ENCODE measurements at regions not wholly inside any gene's neighbourhood (a gene's known extent, or its start where the extent isn't known, plus 50 kb on each side); places are given as distances from the start of the nearest gene placed in this dataset.

DNA sequence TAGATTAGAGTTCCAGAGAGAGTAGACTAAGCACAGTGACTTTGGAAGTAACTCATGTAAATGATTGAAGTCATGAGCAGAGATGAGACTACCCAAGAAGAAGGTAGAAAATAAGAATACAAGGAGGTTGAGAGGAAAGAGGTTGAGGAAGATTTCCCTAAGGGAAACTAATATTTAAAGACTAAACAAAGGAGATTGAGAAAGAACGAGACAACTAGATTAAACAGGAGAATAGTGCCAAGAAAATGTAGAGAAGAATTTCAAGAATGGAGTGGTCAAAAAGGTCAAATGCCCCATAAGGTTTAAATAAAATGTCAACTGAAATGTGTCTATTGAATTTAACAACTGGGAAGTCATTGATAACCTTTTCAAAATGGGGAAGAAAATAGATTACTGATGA is 59.0 kb downstream of the RPS29 start:
- DNase-seq, result no peak

DNA sequence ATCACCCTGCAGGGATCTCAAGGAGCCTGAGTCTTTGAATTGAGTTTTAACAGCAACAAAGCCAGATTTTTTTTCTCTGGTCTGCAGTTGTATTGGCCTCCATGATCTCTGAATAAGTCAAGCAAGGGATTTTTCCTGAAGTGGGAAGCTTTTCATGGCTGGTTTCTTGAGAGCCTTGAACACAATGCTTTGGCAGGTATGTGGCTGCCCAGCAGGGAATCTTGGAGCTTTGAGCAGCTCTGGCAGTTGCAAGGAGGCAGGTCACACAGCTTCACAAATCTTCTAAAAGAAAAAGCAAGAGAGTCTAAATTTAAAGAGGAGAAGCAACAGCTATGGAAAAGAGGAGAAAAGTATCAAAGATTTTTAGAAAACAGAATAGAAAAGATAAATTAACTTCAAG is 60.1 kb downstream of the RPS29 start:
- no peak for DNase-seq

DNA sequence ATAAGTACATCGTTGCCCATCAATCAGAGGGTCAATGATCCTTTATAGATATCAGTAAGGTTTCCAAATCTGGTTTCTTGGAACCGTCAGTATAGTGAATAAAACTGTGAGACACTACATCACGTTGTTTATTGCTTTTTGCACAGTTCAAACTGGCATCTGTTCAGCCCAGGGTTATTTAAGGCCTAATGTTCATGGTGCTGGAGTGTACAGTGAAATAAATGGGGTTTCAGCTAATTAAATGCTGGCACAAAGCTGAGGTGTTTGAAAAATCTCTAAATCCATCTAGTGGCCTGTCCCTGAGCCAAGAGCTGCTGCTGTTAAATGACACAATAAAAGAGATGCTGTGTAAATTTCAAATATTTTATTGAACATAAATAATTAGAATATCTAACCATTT is 69.9 kb downstream of the RPS29 start:
- no peak for DNase-seq

DNA sequence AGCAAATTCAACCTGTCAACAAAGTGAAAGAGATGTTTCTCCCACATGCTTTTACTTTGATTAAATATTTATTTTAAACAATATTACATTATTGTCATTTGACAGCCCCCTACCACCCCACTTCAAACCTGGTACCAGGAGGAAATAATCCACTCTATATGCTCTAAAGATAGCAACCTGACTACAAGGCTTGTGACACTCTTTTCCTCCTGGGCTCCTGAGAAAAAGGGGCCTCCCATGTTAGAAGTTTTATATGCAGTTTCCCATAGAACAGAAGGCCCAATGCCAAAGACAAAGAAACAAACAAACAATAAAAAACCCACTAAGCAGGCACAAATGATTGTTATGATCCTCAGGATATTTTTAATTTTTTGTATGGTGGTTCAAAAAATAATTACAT is 73.6 kb downstream of the RPS29 start:
- no peak for DNase-seq

DNA sequence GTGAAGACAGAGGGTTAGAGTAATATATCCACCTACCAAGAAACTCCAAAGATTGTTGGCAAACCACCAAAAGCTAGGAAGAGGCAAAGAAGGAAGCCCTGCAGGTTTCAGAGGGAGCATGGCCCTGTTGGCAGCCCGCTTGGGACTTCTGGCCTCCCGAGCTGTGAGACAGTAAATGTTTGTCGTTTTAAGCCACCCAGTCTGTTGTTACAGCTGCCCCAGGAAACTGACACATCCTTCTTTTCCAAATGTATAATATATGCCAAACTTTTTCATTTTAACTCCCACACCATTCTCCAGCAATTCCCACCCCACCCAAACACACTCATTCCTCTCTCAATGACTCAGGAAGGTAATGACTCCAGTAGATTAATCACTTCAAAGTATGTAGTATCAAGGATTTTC is 74.0 kb downstream of the RPS29 start:
- no peak for DNase-seq

DNA sequence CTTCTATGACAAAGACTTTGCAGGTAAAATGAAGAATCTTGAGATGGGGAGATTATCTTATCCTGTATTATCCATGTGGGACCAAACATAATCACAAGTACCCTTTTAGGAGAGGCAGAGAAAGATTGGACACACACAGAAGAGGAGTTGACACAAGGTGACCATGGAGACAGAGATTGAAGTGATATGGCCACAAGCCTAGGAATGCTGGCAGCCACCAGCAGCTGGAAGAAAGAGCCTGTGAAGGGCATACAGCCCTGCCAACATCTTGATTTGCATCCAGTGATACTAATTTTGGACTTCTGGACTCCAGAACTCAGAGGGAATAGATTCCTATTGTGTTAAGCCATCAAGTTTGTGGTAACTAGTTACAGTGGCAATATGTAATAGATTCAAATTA is 78.1 kb downstream of the RPS29 start:
- no peak for DNase-seq

DNA sequence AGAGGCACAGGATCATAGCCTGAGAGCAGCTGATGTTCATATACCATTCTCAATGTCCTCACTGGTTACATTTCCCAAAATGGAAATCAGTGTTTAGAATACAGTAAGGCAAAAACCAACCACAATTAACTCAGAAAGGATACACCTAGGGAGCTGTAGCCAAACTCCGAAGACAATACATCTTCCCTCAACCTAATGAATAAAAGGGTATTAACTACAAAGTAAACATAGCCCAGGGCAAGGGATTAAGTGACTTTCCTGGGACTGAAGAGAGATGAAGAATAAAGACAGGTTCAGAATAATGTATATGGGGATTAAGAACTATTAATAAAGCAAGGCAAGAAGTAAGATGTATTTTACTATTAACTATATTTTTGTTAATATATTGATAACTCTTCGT is 79.5 kb downstream of the RPS29 start:
- DNase-seq, result no peak

DNA sequence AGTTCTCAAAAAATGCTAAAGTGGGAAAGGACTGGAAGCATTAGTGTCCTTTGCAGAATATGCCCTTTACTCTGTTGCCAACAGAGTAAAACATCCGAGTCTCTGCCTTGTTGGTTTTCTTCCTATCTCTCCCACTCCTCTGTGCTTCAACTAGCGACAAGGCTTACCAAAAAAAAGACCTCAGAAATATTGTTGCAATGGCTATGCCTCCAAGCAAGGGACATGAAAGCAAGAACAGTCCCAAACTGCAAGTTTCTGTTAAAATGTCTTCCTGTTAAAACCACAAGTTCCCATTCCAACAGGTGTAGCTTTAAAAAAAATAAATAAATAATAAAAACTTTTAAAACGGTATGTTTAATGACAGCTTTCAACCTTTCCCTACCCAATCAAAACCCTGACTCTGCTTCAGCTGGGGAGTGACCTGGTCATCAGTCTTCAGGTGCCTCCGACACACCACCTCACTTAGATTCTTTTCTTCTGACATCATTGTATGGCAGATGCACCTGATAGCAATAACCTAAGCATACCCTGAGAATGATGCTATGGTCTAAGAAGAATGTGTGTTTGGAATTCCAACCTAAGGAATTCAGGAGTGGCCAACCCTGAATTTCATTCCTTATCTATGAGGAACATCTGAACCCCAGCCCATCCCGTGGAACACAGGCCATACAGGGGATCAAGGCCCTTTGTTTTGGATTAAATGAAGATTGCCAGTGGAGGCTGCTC is 81.0 kb downstream of the RPS29 start:
- peak; percentile 53 for DNase-seq

DNA sequence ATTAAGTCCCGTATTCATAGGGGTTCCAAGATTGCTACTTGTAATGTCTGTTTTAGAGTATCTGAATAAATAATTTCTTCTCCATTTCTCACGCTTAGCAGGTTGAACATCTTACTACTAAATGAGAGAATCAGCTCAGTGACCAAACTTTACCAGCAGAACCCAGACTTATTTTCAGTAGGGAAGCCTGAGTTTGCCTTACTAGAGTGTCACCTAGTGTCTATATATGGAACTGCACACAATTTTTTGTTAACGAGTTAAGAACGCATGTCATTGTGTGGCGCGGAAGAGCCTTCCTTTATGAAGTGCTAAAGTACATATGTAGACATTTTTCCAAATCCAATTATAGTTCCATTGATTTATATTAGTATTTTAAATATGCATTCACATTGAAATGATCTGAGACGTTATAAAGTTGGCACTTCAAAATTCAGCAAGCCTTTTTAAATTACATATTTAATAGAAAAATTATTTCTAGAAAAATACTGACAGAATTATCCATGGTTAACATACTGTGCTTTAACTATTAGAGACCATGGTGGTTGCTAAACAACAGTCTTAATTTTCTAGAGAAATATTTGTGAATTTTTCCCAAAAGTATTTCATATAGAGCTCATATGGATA is 88.3 kb downstream of the RPS29 start:
- DNase-seq, result peak; percentile 63

DNA sequence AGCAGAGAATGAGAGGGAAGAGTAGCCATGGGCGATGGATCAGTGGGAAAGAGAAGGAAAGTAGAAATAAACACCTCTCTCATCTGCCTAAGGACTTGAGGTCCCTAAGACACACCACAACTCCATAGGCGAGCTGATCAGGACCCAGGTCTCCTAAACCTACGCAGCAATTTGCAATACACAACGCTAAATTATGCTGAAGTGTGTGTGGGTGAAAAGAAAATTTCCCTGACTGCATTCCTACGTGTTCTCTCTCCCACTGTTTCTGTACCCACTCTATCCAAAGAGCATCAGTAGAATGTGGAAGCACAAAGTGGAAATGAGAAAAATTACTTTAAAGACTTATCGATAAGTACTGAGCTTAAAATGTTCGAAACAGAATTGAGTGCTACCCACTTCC is 88.9 kb downstream of the RPS29 start:
- no peak for DNase-seq

DNA sequence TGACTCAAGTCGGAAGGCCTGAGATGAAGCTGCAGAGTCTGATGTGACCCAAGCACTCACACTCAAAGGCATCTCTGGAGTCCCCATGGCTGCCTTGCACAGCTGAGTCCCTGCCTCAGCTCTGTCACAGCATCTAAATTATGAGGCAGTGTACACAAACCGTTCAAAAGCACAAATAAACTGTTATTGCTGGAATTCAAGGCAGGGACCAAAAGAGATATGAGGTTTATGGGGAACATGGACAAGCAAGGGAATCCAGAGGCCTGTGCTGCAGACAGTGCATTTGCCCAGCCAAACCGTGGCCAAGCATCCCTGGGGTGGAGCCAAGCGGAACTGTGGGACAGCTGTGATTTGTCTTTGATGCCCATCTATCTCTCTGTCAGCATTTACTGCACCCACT is 91.3 kb downstream of the RPS29 start:
- DNase-seq, result no peak

DNA sequence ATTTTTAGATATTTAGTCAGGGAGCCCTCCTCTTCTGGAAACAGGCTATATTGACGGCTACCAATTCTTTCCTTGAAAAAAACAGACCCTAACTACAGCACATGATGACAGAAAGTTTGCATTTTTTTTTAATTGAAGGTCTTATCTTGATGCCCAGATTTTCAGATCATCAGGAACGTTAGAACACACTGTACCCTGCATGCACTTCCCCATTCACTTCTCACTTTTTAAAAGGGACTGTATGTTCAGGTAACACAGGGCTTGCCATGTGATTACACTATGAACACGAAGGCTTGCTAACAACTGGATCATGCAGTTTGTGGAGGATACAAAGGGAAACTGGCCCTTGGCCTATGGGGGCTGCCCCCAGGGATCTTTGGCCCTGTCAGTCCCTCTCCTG is 92.6 kb downstream of the RPS29 start:
- no peak for DNase-seq

DNA sequence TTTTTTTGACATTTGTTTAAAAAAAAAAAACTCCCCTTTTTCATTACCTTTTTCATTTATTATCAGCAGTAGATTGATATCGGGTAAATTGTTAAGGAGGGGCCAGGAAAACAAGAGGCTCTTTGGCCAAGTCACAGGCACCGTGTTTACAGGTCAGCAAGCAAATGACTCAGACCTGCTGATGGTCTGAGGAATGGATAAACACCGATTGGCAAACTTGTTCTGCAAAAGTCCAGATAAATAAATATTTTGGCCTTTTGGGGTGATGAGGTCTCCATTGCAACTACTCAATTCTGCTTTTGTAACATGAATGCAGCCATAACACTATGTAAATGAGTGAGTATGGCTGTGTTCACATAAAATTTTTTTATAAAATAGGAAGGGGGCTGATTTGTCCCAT is 94.0 kb downstream of the RPS29 start:
- no peak for DNase-seq

DNA sequence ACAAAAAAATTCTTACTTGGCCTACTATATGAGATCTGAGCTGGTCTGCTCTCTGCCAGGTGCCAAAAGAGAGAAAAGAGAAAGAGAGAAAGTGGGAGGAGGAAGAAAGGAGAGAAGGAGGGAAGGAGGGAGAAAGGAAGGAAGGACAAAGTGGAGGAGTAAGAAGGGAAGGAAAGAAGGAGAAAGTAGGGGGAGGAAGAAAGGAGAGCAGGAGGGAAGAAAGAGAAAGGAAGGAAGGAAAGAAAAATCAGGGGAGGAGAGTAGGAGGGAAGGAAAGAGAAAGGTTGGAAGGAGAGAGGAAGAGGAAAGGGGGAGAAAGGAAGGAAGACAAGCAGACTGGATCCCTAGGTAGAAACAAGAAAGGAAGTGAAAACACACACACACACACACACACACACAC is 96.8 kb downstream of the RPS29 start:
- no peak for DNase-seq

DNA sequence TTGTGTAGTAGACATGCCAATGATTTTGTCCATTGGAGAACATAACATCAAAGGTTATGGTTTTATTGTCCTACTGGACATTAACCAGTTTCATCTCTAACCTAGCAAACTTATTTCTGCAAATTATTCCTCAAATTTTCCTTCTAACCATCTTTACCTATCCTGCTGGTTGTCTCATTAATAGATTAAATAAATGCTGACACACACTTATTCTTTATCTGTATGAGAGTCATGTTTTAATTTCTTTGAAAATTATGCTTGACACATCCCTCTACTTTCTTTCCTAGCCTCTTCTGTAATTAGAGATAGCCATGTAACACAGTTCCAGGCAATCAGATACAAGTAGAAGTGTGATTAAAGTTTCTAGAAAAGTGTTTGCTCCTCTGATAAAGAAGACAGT is 98.9 kb downstream of the RPS29 start:
- DNase-seq, result no peak

DNA sequence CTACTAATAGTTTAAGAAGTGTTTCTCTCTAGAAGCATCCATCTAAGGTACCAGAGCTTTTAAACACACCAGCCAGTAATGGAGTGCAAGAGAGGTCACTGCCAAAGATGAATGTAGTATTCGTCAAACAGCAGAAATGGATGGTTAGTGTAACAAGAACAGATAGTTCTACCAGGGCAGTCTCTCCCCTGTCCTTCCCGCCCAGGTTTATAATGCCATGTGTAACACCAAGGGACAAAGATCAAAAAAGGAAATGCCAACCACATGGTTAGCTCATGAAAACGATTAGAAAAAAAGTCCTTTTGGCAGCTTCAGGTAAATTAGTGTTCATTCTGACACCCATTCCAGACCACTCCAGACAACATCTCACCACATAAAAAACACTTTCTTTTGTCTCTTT is 100.9 kb downstream of the RPS29 start:
- DNase-seq, result no peak

DNA sequence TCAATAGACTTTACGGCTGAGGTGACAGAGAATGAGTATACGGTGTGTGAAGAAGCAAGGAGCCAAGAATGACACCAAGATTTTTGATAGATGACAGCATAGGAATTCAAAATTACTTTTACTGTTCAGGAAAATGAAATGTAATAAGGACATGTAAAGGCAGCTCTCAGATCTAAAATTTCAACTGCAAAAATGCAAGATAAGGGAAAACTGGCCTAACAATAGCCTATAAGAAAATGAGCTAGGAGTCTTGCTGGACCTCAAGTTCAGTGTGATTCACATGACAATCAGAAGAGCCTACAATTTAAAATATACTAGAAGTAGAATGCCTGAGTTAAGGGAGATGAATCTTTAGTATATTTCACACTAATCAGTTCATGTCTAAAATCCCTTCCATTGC is 102.0 kb downstream of the RPS29 start:
- DNase-seq, result no peak

DNA sequence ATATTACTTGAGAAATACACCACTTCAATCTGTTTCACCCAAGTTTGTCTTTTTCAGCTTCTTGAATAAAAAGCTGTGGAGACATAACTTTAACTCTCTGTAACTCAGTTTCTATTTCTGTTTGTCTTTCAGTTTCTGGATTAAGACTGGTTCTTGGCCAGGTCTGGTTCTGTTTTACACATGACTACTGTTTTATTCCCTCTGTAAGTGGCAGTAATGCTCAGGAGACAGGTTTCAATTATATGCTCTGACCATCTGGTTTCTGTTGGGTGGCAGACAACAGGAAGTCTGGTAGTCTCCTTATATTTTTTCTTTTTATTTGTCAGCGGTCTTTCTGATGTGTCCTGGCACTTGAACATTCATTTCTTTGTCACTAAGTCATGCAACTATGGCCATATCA is 102.9 kb downstream of the RPS29 start:
- no peak for DNase-seq

DNA sequence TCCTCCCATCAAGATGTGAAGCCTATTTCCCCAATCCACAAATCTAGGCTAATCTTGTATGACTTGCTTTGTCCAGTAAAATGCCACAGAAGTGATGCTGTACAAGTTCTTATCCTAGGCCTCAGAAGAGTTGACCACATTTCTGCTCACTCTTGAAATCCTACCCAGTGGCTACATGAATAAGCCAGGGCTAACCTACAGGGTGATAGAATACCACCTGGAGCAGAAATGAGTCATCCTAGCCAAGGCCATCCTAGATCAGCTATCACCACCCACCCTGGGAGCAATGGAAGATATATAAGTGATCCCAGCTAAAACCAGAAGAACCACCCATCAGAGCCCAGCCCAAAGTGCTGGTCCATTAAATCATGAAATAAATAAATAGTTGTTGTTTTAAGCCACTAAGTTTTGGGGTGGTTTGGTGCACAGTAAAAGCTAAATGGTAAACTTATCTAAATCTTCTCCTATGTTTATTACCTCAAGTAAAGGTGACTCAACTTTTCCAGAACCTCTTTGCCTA is 105.1 kb downstream of the RPS29 start:
- no peak for DNase-seq

DNA sequence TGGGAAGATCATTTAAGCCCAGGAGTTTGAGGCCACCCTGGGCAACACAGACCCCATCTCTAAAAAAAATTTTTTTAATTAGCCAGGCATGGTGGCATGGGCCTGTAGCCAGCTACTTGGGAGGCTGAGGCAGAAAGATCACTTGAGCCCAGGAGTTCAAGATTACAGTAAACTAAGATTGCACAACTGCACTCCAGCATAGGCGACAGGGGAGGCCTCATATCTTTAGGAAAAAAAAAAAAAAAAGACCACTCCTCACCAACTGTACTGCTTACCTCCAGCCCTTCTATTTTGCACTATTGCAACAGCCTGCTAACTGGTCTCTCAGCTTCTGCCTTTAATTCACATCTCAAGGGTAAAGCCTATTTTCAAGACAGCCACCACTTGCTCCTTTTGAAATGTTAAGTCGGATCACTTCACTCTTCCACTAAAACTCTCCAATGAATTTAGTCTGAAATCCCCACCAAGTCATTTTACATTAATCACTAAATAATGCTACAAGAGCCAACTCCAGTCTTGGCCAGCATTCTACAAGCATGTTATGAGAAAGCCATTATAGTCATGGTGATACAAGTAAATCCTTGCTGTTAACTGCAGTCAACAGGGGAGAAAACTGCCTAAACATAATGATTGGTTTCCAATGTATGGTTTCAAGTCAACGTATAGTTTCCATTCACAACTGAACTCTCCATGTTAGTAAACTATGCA is 106.0 kb downstream of the RPS29 start:
- DNase-seq, result no peak

DNA sequence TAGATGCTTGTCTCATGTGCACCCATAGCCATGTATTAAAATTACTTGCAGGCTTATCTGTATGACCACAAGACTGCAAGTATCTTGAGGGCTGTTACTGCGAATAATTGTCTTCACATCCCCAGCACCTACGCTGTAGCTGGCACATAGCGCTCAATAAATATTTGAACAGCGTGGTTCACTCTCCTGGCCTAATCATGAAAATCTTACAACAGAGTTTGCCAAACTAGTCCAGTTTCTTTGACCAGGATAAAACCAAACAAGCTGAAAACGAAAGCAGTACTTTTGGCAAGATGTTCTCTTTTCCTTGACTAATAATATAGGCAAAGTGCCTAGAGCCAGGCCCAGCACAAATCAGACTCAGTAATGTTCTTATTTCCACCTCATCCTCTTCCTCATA is 106.7 kb downstream of the RPS29 start:
- no peak for DNase-seq

DNA sequence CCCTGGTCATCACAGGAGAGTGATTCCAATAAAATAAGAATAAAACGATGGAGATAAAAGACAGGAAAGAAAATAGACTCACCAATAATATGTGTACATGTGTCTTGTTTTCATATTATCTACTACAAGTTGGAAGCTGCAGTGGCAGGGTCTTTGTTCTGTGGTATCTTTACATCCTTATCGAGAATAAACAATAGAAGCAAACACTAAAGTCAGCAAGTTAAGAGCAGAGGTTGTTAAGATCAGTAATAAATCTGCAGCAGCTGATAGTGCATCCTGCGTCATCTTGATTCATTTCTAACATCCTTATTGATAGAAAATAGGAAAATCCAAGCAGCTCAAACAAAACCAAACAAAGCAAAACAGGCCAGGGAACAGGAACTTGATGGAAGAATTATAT is 107.4 kb downstream of the RPS29 start:
- no peak for DNase-seq

DNA sequence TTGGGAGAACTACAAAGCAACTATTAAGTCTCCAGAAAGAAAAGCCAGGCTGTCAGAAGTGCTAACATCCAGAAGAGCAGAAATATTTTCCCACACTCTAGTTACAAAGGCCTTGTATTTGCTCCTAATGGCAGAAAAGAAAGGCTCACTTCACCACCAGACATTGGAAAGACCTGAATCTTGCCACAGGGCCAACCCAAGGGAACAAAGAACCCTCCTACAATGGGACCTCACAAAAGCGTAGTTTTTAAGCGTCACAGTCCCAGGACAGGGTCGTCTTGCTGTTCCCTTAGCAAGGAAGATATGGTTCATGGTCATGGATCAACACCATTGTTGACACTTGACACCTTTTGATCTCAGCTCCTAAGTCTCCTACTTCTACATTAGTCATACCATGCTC is 119.1 kb downstream of the RPS29 start:
- no peak for DNase-seq

DNA sequence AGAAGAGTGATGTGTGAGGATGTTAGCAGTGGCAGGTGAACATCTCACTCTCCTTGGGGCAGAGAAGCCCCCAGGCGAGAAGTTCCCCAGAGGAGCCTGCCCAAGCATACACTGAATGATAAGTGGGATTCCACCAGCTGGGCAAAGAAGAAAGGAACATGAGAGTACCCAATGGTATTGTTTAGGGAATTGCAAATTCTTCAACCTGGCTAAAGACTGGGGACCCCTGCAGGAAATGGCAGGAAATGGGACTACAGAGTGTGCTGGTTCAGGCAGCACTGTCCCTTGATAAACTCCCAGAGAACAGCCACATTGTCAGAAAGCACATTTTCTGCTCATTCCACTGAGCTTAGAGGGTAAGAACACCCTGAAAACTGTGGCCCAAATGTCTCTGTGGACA is 121.3 kb downstream of the RPS29 start:
- DNase-seq, result no peak
